ENCODE measurements at regions not wholly inside any gene's neighbourhood (a gene's known extent, or its start where the extent isn't known, plus 50 kb on each side); places are given as distances from the start of the nearest gene placed in this dataset.
"Not testable (repeated sequence)": the region's sequence is repeated elsewhere in the genome, so short reads cannot be mapped to it uniquely, and the experiment has no call there.

DNA sequence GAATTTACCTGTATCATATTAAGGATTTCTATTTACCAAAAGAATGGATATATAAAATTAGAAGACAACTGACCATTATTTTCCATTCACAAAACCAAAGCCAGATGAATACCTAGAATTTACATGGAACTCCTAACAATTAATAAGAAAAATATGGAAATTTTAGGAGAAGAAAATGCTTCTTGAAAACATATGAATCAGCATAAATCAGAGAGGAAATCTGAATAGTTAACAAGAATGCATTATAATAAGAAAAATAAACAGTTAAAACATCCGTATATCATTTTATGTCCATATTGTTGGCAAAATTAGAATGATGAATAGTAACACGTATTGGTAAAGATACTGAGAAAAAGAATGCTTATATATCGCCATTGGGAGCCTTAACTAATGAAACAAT, 505.5 kb downstream of the NEBL start:
- no peak for FAIRE-seq

GRCh38 chr10:20381761-20382160, 515.4 kb downstream of the NEBL start:
- FAIRE-seq = no peak

DNA sequence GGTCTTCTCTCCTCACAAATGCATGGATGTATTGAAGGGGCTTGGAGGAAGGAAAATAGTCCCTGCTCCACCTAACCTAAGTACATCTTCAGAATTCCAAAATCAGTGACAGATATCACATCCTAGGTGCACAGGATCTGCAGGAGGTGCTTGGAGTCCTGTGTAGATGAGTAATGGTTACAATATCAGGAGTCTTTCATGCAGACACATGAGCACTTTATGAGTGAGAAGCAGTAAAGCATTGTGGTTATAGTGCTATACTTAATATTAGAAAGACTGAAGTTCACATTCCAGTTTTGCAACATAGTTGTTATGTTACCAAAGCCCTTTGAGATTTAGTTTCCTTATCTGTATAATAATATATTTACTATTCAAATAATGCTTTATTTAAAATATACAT, 516.7 kb downstream of the NEBL start:
- FAIRE-seq = no peak

- no peak for FAIRE-seq
These were observed 524.4 kb downstream of the NEBL start for GRCh38 chr10:20372748-20373147.

DNA sequence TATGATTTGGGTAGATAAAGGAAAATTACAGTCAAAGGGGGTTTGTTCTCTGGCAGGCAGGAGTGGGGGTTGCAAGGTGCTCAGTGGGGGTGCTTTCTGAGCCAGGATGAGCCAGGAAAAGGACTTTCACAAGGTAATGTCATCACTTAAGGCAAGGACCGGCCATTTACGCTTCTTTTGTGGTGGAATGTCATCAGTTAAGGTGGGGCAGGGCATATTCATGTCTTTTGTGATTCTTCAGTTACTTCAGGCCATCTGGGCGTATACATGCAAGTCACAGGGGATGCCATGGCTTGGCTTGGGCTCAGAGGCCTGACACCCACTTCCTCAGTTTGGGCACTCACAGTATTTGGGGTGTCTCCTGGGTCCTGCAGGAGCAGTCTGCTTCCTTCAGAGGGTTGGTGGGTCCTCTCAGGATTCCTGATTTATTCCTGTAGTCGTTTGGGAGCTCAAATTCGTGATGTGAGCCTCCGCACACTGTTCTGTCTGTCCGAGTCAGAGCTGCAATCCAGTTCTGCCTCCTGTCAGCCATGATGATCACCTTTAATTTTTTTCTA, 526.1 kb downstream of the NEBL start:
- not testable (repeated sequence) for FAIRE-seq

GRCh38 chr10:20369863-20370736, 527.0 kb downstream of the NEBL start:
- FAIRE-seq = no peak

- no peak for FAIRE-seq
These were observed 533.4 kb downstream of the NEBL start for GRCh38 chr10:20363684-20364083.

GRCh38 chr10:20355915-20356314, 539.7 kb downstream of the PLXDC2 start:
- no peak for FAIRE-seq

GRCh38 chr10:20355011-20355410, 538.8 kb downstream of the PLXDC2 start:
- FAIRE-seq = no peak

GRCh38 chr10:20354166-20354565, 537.9 kb downstream of the PLXDC2 start:
- no peak for FAIRE-seq

- FAIRE-seq = no peak
These were observed 534.3 kb downstream of the PLXDC2 start for GRCh38 chr10:20350509-20350908.

- no peak for FAIRE-seq
These were observed 526.8 kb downstream of the PLXDC2 start for GRCh38 chr10:20343036-20343435.
